GM18507 (cell line): ENCODE measurements at regions not wholly inside any gene's neighbourhood (a gene's known extent, or its start where the extent isn't known, plus 50 kb on each side); places are given as distances from the start of the nearest gene placed in this dataset.
A peak's percentile ranks its signal among the peaks of the same experiment; 100 is the strongest.
"Not testable (repeated sequence)": the region's sequence is repeated elsewhere in the genome, so short reads cannot be mapped to it uniquely, and the experiment has no call there.

Source experiments
- DNase-seq: peaks from one replicate; pipeline ENCODE4 v3.0.0; 2011; ENCODE audit warnings: low read depth; ENCODE audit not compliant: insufficient read length; ENCODE audit errors: extremely low spot score
- FAIRE-seq: peaks from 2 replicates; lab custom pipeline; 2011; peaks lifted over from hg19 to GRCh38; lab: Jason Lieb, UNC

- no peak for DNase-seq
- no peak for FAIRE-seq
These were observed 108.1 kb downstream of the FAM50B start for GRCh38 chr6:3957321-3957720.

- DNase-seq (no peak), FAIRE-seq (no peak)
These were observed 109.1 kb downstream of the FAM50B start for GRCh38 chr6:3958255-3958654.

- no peak for DNase-seq
- no peak for FAIRE-seq
These were observed 110.2 kb downstream of the FAM50B start for GRCh38 chr6:3959385-3959784.

- FAIRE-seq: no peak
- no peak for DNase-seq
These were observed 111.7 kb downstream of the FAM50B start for GRCh38 chr6:3960754-3961361.

- DNase-seq: no peak
- FAIRE-seq: no peak
These were observed 112.5 kb downstream of the FAM50B start for GRCh38 chr6:3961581-3962215.

GRCh38 chr6:3962291-3963280 is 113.4 kb downstream of the FAM50B start:
- DNase-seq (no peak), FAIRE-seq (no peak)

- FAIRE-seq (no peak), DNase-seq (no peak)
These were observed 114.3 kb downstream of the FAM50B start for GRCh38 chr6:3963426-3963825.

- no peak for FAIRE-seq
- no peak for DNase-seq
These were observed 113.7 kb downstream of the FAM217A start for GRCh38 chr6:3965071-3965718.

- FAIRE-seq: no peak
- no peak for DNase-seq
These were observed 112.5 kb downstream of the FAM217A start for GRCh38 chr6:3966426-3966825.

GRCh38 chr6:3970097-3970496 is 108.8 kb downstream of the FAM217A start:
- no peak for FAIRE-seq
- DNase-seq: no peak

GRCh38 chr6:3973152-3973551 is 105.8 kb downstream of the FAM217A start:
- FAIRE-seq, DNase-seq: not testable (repeated sequence)

GRCh38 chr6:3977875-3978711 is 100.8 kb downstream of the FAM217A start:
- FAIRE-seq (peak; percentile 73), DNase-seq (no peak)

- not testable (repeated sequence) for FAIRE-seq, DNase-seq
These were observed 100.0 kb downstream of the FAM217A start for GRCh38 chr6:3978966-3979365.

- DNase-seq (no peak), FAIRE-seq (no peak)
These were observed 97.0 kb downstream of the FAM217A start for GRCh38 chr6:3981917-3982316.

- DNase-seq (no peak), FAIRE-seq (no peak)
These were observed 95.2 kb downstream of the FAM217A start for GRCh38 chr6:3983778-3984177.

- FAIRE-seq (no peak), DNase-seq (no peak)
These were observed 94.4 kb downstream of the FAM217A start for GRCh38 chr6:3984494-3984893.

- FAIRE-seq (no peak), DNase-seq (no peak)
These were observed 92.7 kb downstream of the FAM217A start for GRCh38 chr6:3986241-3986640.

GRCh38 chr6:3987053-3987452 is 91.9 kb downstream of the FAM217A start:
- DNase-seq: no peak
- no peak for FAIRE-seq

GRCh38 chr6:3987576-3987975 is 91.4 kb downstream of the FAM217A start:
- DNase-seq: no peak
- no peak for FAIRE-seq
